Osteocyte (in vitro differentiated cells): ENCODE measurements at regions not wholly inside any gene's neighbourhood (a gene's known extent, or its start where the extent isn't known, plus 50 kb on each side); places are given as distances from the start of the nearest gene placed in this dataset.
A peak's percentile ranks its signal among the peaks of the same experiment; 100 is the strongest.

Experiments used
- DNase-seq: peaks from one replicate; pipeline ENCODE4 v3.0.0; 2021; ENCODE audit warnings: mixed read lengths; ENCODE audit not compliant: unreplicated experiment; ENCODE audit errors: extremely low spot score
- H3K27ac Mint-ChIP-seq: one replicate; pipeline ENCODE4 v1.8.0; 2021; ENCODE audit warnings: mild to moderate bottlenecking, mixed read lengths; ENCODE audit not compliant: unreplicated experiment
- H3K27me3 Mint-ChIP-seq: one replicate; pipeline ENCODE4 v1.8.0; 2021; ENCODE audit warnings: mixed read lengths; ENCODE audit not compliant: unreplicated experiment
- H3K36me3 Mint-ChIP-seq: one replicate; pipeline ENCODE4 v1.8.0; 2021; ENCODE audit warnings: mixed read lengths; ENCODE audit not compliant: unreplicated experiment
- H3K4me1 Mint-ChIP-seq: one replicate; pipeline ENCODE4 v1.8.0; 2021; ENCODE audit warnings: mixed read lengths; ENCODE audit not compliant: unreplicated experiment
- H3K4me3 Mint-ChIP-seq: one replicate; pipeline ENCODE4 v1.8.0; 2021; ENCODE audit warnings: mild to moderate bottlenecking, moderate library complexity, mixed read lengths; ENCODE audit not compliant: unreplicated experiment
- H3K9me3 Mint-ChIP-seq: one replicate; pipeline ENCODE4 v1.8.0; 2021; ENCODE audit warnings: mixed read lengths; ENCODE audit not compliant: unreplicated experiment
- TF ChIP-seq, protein P1 (sequence below): fragments of 200-600 bp; sonication (generic); IDR thresholded peaks from 2 replicates; pipeline ENCODE4 v1.5.0; 2021; ENCODE audit warnings: antibody characterized with exemption, mild to moderate bottlenecking, moderate library complexity

DNA sequence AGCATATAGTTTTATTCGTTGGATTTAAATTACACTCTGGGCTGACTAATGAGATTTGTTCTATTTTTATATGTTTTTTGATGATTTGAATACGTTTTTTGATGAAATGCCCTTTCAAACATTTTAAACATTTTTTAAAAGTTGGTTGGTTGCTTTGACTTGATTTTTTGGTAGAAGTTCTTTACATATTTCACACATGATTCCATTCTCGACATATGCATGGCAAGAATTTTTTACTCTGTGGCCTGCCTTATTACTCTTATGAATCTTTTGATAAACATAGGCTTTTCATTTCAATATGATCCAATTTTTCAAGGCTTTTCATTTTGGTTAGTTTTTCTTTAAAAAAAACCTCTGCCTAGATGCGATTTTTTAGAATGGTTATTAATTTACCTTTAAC is 617.0 kb downstream of the RNF144B start:
- H3K27ac Mint-ChIP-seq = no peak overlapping the region
- no peak overlapping the region for H3K4me3 Mint-ChIP-seq
- H3K9me3 Mint-ChIP-seq = no peaks in the 10 kb centered on the region
- no peaks in the 10 kb centered on the region for H3K36me3 Mint-ChIP-seq
- H3K27me3 Mint-ChIP-seq = no peaks in the 10 kb centered on the region
- TF ChIP-seq, protein P1, sequence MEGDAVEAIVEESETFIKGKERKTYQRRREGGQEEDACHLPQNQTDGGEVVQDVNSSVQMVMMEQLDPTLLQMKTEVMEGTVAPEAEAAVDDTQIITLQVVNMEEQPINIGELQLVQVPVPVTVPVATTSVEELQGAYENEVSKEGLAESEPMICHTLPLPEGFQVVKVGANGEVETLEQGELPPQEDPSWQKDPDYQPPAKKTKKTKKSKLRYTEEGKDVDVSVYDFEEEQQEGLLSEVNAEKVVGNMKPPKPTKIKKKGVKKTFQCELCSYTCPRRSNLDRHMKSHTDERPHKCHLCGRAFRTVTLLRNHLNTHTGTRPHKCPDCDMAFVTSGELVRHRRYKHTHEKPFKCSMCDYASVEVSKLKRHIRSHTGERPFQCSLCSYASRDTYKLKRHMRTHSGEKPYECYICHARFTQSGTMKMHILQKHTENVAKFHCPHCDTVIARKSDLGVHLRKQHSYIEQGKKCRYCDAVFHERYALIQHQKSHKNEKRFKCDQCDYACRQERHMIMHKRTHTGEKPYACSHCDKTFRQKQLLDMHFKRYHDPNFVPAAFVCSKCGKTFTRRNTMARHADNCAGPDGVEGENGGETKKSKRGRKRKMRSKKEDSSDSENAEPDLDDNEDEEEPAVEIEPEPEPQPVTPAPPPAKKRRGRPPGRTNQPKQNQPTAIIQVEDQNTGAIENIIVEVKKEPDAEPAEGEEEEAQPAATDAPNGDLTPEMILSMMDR = no peak
- DNase-seq = no peak
- H3K4me1 Mint-ChIP-seq = peaks cover 11% of the 10 kb centered on the region

DNA sequence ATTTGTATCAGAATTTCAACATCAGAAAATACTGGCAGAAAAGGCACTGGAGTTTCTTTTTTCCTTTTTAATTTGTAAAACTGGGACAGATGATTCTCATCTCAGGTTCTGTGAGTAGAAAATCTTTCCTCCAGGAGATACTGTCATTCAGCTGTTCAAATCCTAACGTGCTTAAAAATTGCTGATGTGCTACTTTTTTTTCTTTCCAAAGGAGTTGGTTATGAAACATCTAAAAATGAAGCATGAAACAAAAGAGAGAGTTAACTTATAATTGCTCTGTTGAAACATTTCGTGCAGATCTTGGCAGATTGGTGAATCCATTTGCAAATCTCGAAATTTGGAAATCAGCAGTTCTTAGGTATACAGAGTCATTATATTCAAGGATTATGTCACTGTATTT is 622.6 kb downstream of the RNF144B start:
- Mint-ChIP-seq H3K27ac (no peak overlapping the region), H3K4me3 (no peak overlapping the region), H3K4me1 (peaks cover 8% of the 10 kb centered on the region), H3K27me3 (no peaks in the 10 kb centered on the region), H3K9me3 (no peaks in the 10 kb centered on the region), H3K36me3 (no peaks in the 10 kb centered on the region)
- no peak for DNase-seq
- TF ChIP-seq, protein P1 = no peak

DNA sequence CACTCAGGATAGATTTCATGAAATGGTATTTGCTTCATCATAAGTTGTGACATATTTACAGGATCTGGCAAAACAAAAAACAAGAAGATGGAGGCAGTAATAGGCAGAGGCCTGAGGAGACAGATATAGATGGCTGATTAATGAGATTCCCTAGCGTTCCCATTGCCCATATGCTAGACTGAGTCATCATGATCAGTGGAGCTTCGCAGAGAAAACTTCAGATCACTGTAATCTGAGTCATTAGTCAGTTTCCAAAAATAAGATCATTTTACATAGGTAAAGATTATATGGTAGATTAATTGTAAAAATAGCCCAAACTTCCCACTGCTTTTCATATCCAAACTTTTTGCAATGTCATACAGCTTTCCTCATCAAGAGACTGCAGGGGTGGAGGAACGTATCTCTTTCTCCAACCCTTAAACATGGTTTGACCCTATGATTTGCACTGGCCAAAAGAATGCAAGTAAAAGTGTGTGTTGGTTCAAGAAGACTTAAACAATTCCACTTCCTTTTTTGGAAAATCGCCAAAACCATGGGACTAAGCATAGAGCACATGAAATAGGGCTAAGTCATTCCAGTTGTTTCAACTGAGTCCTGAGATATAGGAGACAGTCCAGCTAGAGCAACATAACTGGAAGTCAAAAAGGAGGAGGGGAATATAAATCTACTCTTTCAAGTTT is 626.0 kb downstream of the RNF144B start:
- Mint-ChIP-seq H3K27me3 (no peaks in the 10 kb centered on the region), H3K27ac (no peak overlapping the region), H3K9me3 (no peaks in the 10 kb centered on the region), H3K4me3 (no peak overlapping the region), H3K4me1 (peaks cover 8% of the 10 kb centered on the region), H3K36me3 (no peaks in the 10 kb centered on the region)
- DNase-seq = no peak
- TF ChIP-seq, protein P1 = no peak

DNA sequence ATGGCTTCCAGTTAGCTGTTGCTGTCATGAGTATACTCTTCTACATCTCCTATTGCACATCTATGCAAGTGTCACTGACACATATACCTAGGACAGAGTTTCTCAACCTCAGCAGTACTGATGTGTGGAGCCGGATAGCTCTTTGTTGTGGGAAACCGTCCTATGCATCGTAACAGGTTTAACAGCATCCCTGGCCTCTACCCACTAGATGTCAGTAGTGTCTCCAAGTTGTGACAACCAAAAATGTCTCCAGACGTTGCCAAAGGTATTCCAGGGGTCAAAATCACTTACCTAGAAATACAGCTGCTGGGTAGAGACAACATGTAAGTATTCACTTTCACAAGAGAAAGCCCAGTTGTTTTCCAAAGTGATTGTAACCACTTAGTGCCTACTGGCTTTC is 637.6 kb downstream of the RNF144B start:
- DNase-seq = no peak
- Mint-ChIP-seq H3K4me3 (no peak overlapping the region), H3K9me3 (no peaks in the 10 kb centered on the region), H3K36me3 (no peaks in the 10 kb centered on the region), H3K27ac (no peak overlapping the region), H3K27me3 (no peaks in the 10 kb centered on the region), H3K4me1 (peaks cover 19% of the 10 kb centered on the region)
- TF ChIP-seq, protein P1 = peak; percentile 78

DNA sequence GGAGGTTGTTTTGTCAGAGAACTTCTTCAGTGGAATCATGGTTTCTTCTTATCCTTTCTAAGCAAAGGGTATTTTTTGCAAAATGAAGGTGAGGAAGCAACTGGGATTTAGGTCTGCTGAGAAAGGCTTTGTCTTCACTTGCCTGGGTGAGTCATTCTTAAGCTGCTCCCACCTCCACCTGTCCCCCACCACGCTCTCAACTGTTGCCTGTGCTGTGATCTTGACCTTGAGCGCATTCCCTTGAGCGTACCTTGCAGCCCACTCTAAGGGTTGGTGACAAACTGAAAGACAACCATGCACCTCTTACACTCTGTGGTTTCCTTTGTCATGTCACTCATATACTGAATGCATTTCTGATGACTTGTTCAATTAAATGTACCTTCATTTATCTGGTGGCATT is 641.1 kb downstream of the RNF144B start:
- Mint-ChIP-seq H3K9me3 (no peaks in the 10 kb centered on the region), H3K36me3 (no peaks in the 10 kb centered on the region), H3K27ac (no peak overlapping the region), H3K27me3 (no peaks in the 10 kb centered on the region), H3K4me3 (no peak overlapping the region), H3K4me1 (peaks cover 28% of the 10 kb centered on the region)
- TF ChIP-seq, protein P1 = no peak
- no peak for DNase-seq
